HepG2 (cell line): ENCODE measurements at regions not wholly inside any gene's neighbourhood (a gene's known extent, or its start where the extent isn't known, plus 50 kb on each side); places are given as distances from the start of the nearest gene placed in this dataset.

Experiments used
- ATAC-seq: fragments of 200-7000 bp; cut with Tn5 transposase; 3 replicates; pipeline ENCODE4 v1.9.1; 2020; ENCODE audit warnings: mild to moderate bottlenecking, moderate library complexity
- BruUV-seq: library from RNA; stranded (reverse); fragments of 400-500 nt; replicated peaks from 2 replicates; lab custom pipeline; 2021; lab: Mats Ljungman, UMichigan
- CTCF ChIA-PET: fragments of 300-600 bp; formaldehyde crosslinking; extraction: SDS; loops from one replicate; lab custom pipeline; 2021; ENCODE audit warnings: low total read pairs, inconsistent platforms, low intra/inter-chr PET ratio; lab: Yijun Ruan, JAX
- POLR2A ChIA-PET: fragments of 350-600 bp; sonication (Branson Sonifier 250); formaldehyde crosslinking; loops from one replicate; lab custom pipeline; 2020; ENCODE audit warnings: antibody characterized with exemption, inconsistent platforms; lab: Yijun Ruan, JAX
- DNase-seq: peaks from one replicate; pipeline ENCODE4 v3.0.0-alpha.2; 2015; ENCODE audit warnings: low spot score
- FAIRE-seq: peaks from 3 replicates; lab custom pipeline; 2011; peaks lifted over from hg19 to GRCh38; lab: Jason Lieb, UNC
- H2AFZ ChIP-seq: one replicate; pipeline ENCODE4 v1.6.1; 2011; ENCODE audit warnings: low read length, inconsistent platforms
- H3K27ac ChIP-seq: fragments of 300-600 bp; 3 replicates; pipeline ENCODE4 v1.8.0; 2011; ENCODE audit warnings: mixed run types, mild to moderate bottlenecking, mixed read lengths, low read length, inconsistent platforms; ENCODE audit not compliant: insufficient read depth; ENCODE audit errors: extremely low read length
- H3K27me3 ChIP-seq, 2 experiments: fragments of 200-600 bp in 1 of 2; 2 replicates in 1 of 2; 3 replicates in 1 of 2; pipeline versions ENCODE4 v1.6.0 to v1.8.0; 2011; ENCODE audit warnings: low read length in 2 of 2, mild to moderate bottlenecking in 2 of 2, moderate library complexity in 2 of 2, inconsistent platforms in 1 of 2; ENCODE audit not compliant: insufficient read depth in 2 of 2, control insufficient read depth in 1 of 2
- H3K36me3 ChIP-seq, 2 experiments: fragments of 200-600 bp in 1 of 2; replicated peaks in 1 of 2; 2 replicates in 1 of 2; 3 replicates in 1 of 2; pipeline versions ENCODE4 v1.5.1 to v1.8.0; 2011; ENCODE audit warnings: low read length in 2 of 2, inconsistent platforms in 1 of 2; ENCODE audit not compliant: insufficient read depth in 2 of 2, control insufficient read depth in 1 of 2
- H3K4me1 ChIP-seq: 2 replicates; pipeline ENCODE4 v1.5.1; 2012; ENCODE audit warnings: low read length, inconsistent platforms; ENCODE audit not compliant: insufficient read depth
- H3K4me2 ChIP-seq: 2 replicates; pipeline ENCODE4 v1.6.0; 2011; ENCODE audit warnings: low read depth, low read length, inconsistent platforms
- H3K4me3 ChIP-seq, 3 experiments: fragments of 200-600 bp in 1 of 3; sonication (generic), shearing (Covaris generic) in 1 of 3; replicated peaks in 1 of 3; 2 replicates each; pipeline ENCODE4 v1.5.1; 2011 to 2016; ENCODE audit warnings: low read length in 3 of 3, inconsistent platforms in 2 of 3, low read depth in 2 of 3, mild to moderate bottlenecking in 2 of 3, control low read depth in 1 of 3, mixed read lengths in 1 of 3; ENCODE audit not compliant: insufficient read depth in 1 of 3
- H3K79me2 ChIP-seq: one replicate; pipeline ENCODE4 v1.6.1; 2011; ENCODE audit warnings: low read length, inconsistent platforms; ENCODE audit not compliant: insufficient read depth
- H3K9ac ChIP-seq: 2 replicates; pipeline ENCODE4 v1.6.0; 2011; ENCODE audit warnings: mild to moderate bottlenecking, low read depth, low read length, inconsistent platforms; ENCODE audit not compliant: insufficient read depth
- H3K9me3 ChIP-seq: 2 replicates; pipeline ENCODE4 v1.5.1; 2012; ENCODE audit warnings: mild to moderate bottlenecking, low read length
- H4K20me1 ChIP-seq: 2 replicates; pipeline ENCODE4 v1.6.0; 2011; ENCODE audit warnings: inconsistent platforms, mild to moderate bottlenecking, low read length, moderate library complexity; ENCODE audit not compliant: insufficient read depth
- CBX1 ChIP-seq: IDR thresholded peaks from one replicate; pipeline ENCODE4 v1.6.1; 2016; ENCODE audit warnings: antibody characterized with exemption, low read depth
- CHCHD3 ChIP-seq: sonication (generic); formaldehyde crosslinking; IDR thresholded peaks from 2 replicates; pipeline ENCODE4 v1.8.0; 2022; ENCODE audit warnings: mild to moderate bottlenecking, missing genetic modification reagents, moderate library complexity
- FOXM1 ChIP-seq: sonication (generic); formaldehyde crosslinking; IDR thresholded peaks from 2 replicates; pipeline ENCODE4 v1.5.0; 2020; ENCODE audit warnings: missing genetic modification reagents
- IKZF1 ChIP-seq: fragments of 450-650 bp; IDR thresholded peaks from 2 replicates; pipeline ENCODE4 v1.7.1; 2016
- LRRFIP1 ChIP-seq: sonication (generic); formaldehyde crosslinking; conservative IDR thresholded peaks from 2 replicates; pipeline ENCODE4 v1.4.0; 2020; ENCODE audit warnings: missing genetic modification reagents
- MZF1 ChIP-seq: sonication (generic); formaldehyde crosslinking; IDR thresholded peaks from 2 replicates; pipeline ENCODE4 v1.8.1; 2023; ENCODE audit warnings: mild to moderate bottlenecking, missing genetic modification reagents, borderline replicate concordance
- NFYC ChIP-seq: IDR thresholded peaks from 2 replicates; pipeline ENCODE4 v1.6.1; 2016; ENCODE audit warnings: missing genetic modification reagents, missing compliant biosample characterization
- NR2F1 ChIP-seq, 2 experiments: fragments of 450-650 bp in 1 of 2; formaldehyde crosslinking in 1 of 2; IDR thresholded peaks; 2 replicates each; pipeline versions ENCODE4 v1.5.0 to v1.6.1; 2016 to 2020; ENCODE audit warnings: mild to moderate bottlenecking in 1 of 2, missing compliant biosample characterization in 1 of 2, missing genetic modification reagents in 1 of 2, moderate library complexity in 1 of 2
- PRDM10 ChIP-seq: sonication (generic); formaldehyde crosslinking; IDR thresholded peaks from 2 replicates; pipeline ENCODE4 v1.4.0; 2020; ENCODE audit warnings: low read depth, missing genetic modification reagents
- SNAI1 ChIP-seq: sonication (generic); formaldehyde crosslinking; IDR thresholded peaks from 2 replicates; pipeline ENCODE4 v1.5.0; 2020; ENCODE audit warnings: mild to moderate bottlenecking, missing genetic modification reagents, borderline replicate concordance
- ZC3H4 ChIP-seq: sonication (generic); formaldehyde crosslinking; IDR thresholded peaks from 2 replicates; pipeline ENCODE4 v1.4.0; 2020; ENCODE audit warnings: missing genetic modification reagents, borderline replicate concordance
- ZNF281 ChIP-seq: sonication (generic); formaldehyde crosslinking; IDR thresholded peaks from 2 replicates; pipeline ENCODE4 v1.4.0; 2020; ENCODE audit warnings: missing genetic modification reagents, borderline replicate concordance
- ZNF577 ChIP-seq: sonication (generic); formaldehyde crosslinking; IDR thresholded peaks from 2 replicates; pipeline ENCODE4 v1.4.0; 2020; ENCODE audit warnings: mild to moderate bottlenecking, low read depth, missing genetic modification reagents, borderline replicate concordance
- ZNF883 ChIP-seq: sonication (generic); formaldehyde crosslinking; IDR thresholded peaks from 2 replicates; pipeline ENCODE4 v1.5.1; 2020; ENCODE audit warnings: mild to moderate bottlenecking, missing genetic modification reagents; ENCODE audit errors: not compliant biosample characterization
- WGBS: methylation state at CpG from one replicate; pipeline ENCODE4 v1.1.6; 2017; ENCODE audit warnings: low lambda C conversion rate; 5-methylcytosine and 5-hydroxymethylcytosine counted together
- in situ Hi-C: cut with HindIII; loops from 2 replicates; pipeline ENCODE4 v1.10.0; 2017; ENCODE audit warnings: low pct_unique_long_range_greater_than_20kb; ENCODE audit not compliant: extremely low pct_ligation_motif_present
- intact Hi-C: fragments of 100-400 bp; cut with micrococcal nuclease; formaldehyde crosslinking; loops from one replicate; pipeline ENCODE4 v1.10.0; 2022; ENCODE audit not compliant: unreplicated experiment

GRCh38 chr12:115588131-115588530 lies 689.4 kb downstream of the MED13L start:
- no peak overlapping the region for H3K4me2 ChIP-seq
- ChIA-PET CTCF (no interaction called here), POLR2A (no interaction called here)
- BruUV-seq: no TSS peak
- no peak overlapping the region for H3K4me3 ChIP-seq
- ATAC-seq (no peak), FAIRE-seq (no peak), DNase-seq (no peak)
- intact Hi-C loops (no loop called here), in situ Hi-C loops (no loop called here)
- peaks cover 3 to 25% of the 10 kb centered on the region in 2 experiments; a peak in 4 of 5 replicates for H3K27me3 ChIP-seq
- no peak overlapping the region for H3K9ac ChIP-seq
- H3K36me3 ChIP-seq: no peaks in the 10 kb centered on the region
- H3K79me2 ChIP-seq: no peaks in the 10 kb centered on the region
- H3K4me1 ChIP-seq: no peaks in the 10 kb centered on the region
- TF ChIP-seq ZNF281 (CRISPR knock-in tag): no peak
- TF ChIP-seq NR2F1 (CRISPR knock-in tag; IDR thresholded peaks at IDR 0.05): no peak
- no peak for TF ChIP-seq NFYC
- TF ChIP-seq CHCHD3 (CRISPR knock-in tag): no peak
- TF ChIP-seq ZNF577 (CRISPR knock-in tag): no peak
- TF ChIP-seq PRDM10 (CRISPR knock-in tag): no peak
- no peak for TF ChIP-seq CBX1
- no peak for TF ChIP-seq SNAI1 (CRISPR knock-in tag)
- no peak for TF ChIP-seq LRRFIP1 (CRISPR knock-in tag)
- TF ChIP-seq ZNF883 (CRISPR knock-in tag): no peak
- no peak for TF ChIP-seq MZF1 (CRISPR knock-in tag)
- no peak for TF ChIP-seq FOXM1 (CRISPR knock-in tag)
- TF ChIP-seq IKZF1: no peak
- TF ChIP-seq ZC3H4 (CRISPR knock-in tag): no peak
- no peaks in the 10 kb centered on the region for H3K9me3 ChIP-seq
- H4K20me1 ChIP-seq: no peaks in the 10 kb centered on the region
- no peak overlapping the region for H2AFZ ChIP-seq
- 32% methylated on average over 9 of the region's 9 CpGs for WGBS
- no peak overlapping the region for H3K27ac ChIP-seq
